HG03066 (cell line): ENCODE measurements at regions not wholly inside any gene's neighbourhood (a gene's known extent, or its start where the extent isn't known, plus 50 kb on each side); places are given as distances from the start of the nearest gene placed in this dataset.

Experiments
- ATAC-seq: cut with Tn5 transposase; IDR thresholded peaks from one replicate; pipeline ENCODE4 v1.9.1; 2021; ENCODE audit warnings: low read depth; ENCODE audit not compliant: unreplicated experiment

GRCh38 chr4:80145739-80146138 is 51.6 kb upstream of the PRDM8 start:
- no peak for ATAC-seq

GRCh38 chr4:80144676-80145470 is 52.4 kb upstream of the PRDM8 start:
- ATAC-seq = no peak

GRCh38 chr4:80143307-80143679 is 54.0 kb upstream of the PRDM8 start:
- no peak for ATAC-seq

- ATAC-seq = no peak
Measured at GRCh38 chr4:80142394-80143306, 54.7 kb upstream of the PRDM8 start.

GRCh38 chr4:80141543-80141942 is 55.8 kb upstream of the PRDM8 start:
- no peak for ATAC-seq

- ATAC-seq = no peak
Measured at GRCh38 chr4:80140194-80140593, 57.1 kb upstream of the PRDM8 start.

- no peak for ATAC-seq
Measured at GRCh38 chr4:80139671-80140070, 57.6 kb upstream of the PRDM8 start.

GRCh38 chr4:80138551-80139538 is 58.5 kb upstream of the PRDM8 start:
- peak; percentile 90 for ATAC-seq

GRCh38 chr4:80137631-80138030 is 59.7 kb upstream of the PRDM8 start:
- ATAC-seq = no peak

- ATAC-seq = no peak
Measured at GRCh38 chr4:80136270-80136669, 61.0 kb upstream of the PRDM8 start.

GRCh38 chr4:80135702-80136058 is 61.6 kb upstream of the PRDM8 start:
- ATAC-seq = no peak

- ATAC-seq = no peak
Measured at GRCh38 chr4:80134936-80135701, 62.1 kb upstream of the ANTXR2 start.

GRCh38 chr4:80133240-80133783 is 60.3 kb upstream of the ANTXR2 start:
- no peak for ATAC-seq

GRCh38 chr4:80129785-80130184 is 56.8 kb upstream of the ANTXR2 start:
- ATAC-seq = no peak

- ATAC-seq = no peak
Measured at GRCh38 chr4:80128941-80129340, 55.9 kb upstream of the ANTXR2 start.

GRCh38 chr4:80127870-80128419 is 54.9 kb upstream of the ANTXR2 start:
- no peak for ATAC-seq

- no peak for ATAC-seq
Measured at GRCh38 chr4:80126435-80126834, 53.4 kb upstream of the ANTXR2 start.

GRCh38 chr4:80125252-80126177 is 52.5 kb upstream of the ANTXR2 start:
- ATAC-seq = no peak
